Trophoblast cell (in vitro differentiated cells and primary cell): ENCODE measurements at regions not wholly inside any gene's neighbourhood (a gene's known extent, or its start where the extent isn't known, plus 50 kb on each side); places are given as distances from the start of the nearest gene placed in this dataset.

Experiments
- DNase-seq, 2 donors: peaks; one replicate each; pipeline ENCODE4 v3.0.0-alpha.2; 2016
- H2AFZ ChIP-seq: 2 replicates; pipeline ENCODE4 v1.6.1; 2013; ENCODE audit warnings: low read length, moderate library complexity, mild to moderate bottlenecking; ENCODE audit not compliant: insufficient read depth, poor library complexity
- H2AK5ac ChIP-seq: 2 replicates; pipeline ENCODE4 v1.6.1; 2013; ENCODE audit warnings: mild to moderate bottlenecking, low read length
- H2BK120ac ChIP-seq: 2 replicates; pipeline ENCODE4 v1.6.1; 2013; ENCODE audit warnings: low read length, mild to moderate bottlenecking, moderate library complexity; ENCODE audit not compliant: insufficient read depth, poor library complexity
- H2BK12ac ChIP-seq: 2 replicates; pipeline ENCODE4 v1.6.1; 2013; ENCODE audit warnings: mild to moderate bottlenecking, low read length, moderate library complexity
- H2BK5ac ChIP-seq: 2 replicates; pipeline ENCODE4 v1.6.1; 2013; ENCODE audit warnings: low read length, low read depth, moderate library complexity, mild to moderate bottlenecking; ENCODE audit not compliant: poor library complexity
- H3K14ac ChIP-seq: 2 replicates; pipeline ENCODE4 v1.6.1; 2013; ENCODE audit warnings: mild to moderate bottlenecking, low read length
- H3K18ac ChIP-seq: 2 replicates; pipeline ENCODE4 v1.6.1; 2013; ENCODE audit warnings: mild to moderate bottlenecking, low read length
- H3K23ac ChIP-seq: 2 replicates; pipeline ENCODE4 v1.6.1; 2013; ENCODE audit warnings: low read length
- H3K27ac ChIP-seq: 2 replicates; pipeline ENCODE4 v1.5.1; 2013; ENCODE audit warnings: low read depth, mild to moderate bottlenecking, inconsistent platforms, low read length, moderate library complexity
- H3K27me3 ChIP-seq: 2 replicates; pipeline ENCODE4 v1.6.1; 2013; ENCODE audit warnings: inconsistent platforms, mild to moderate bottlenecking, low read length, moderate library complexity; ENCODE audit not compliant: insufficient read depth
- H3K36me3 ChIP-seq, 2 experiments: 1 replicate in 1 of 2; 2 replicates in 1 of 2; pipeline ENCODE4 v1.6.1; 2013; ENCODE audit warnings: low read length in 2 of 2, mild to moderate bottlenecking in 2 of 2, moderate library complexity in 1 of 2; ENCODE audit not compliant: insufficient read depth in 2 of 2, control insufficient read depth in 1 of 2
- H3K4ac ChIP-seq: 2 replicates; pipeline ENCODE4 v1.6.1; 2013; ENCODE audit warnings: low read depth, mild to moderate bottlenecking, low read length, moderate library complexity
- H3K4me1 ChIP-seq, 2 experiments: 1 replicate in 1 of 2; 2 replicates in 1 of 2; pipeline ENCODE4 v1.6.1; 2013; ENCODE audit warnings: low read length in 2 of 2, mild to moderate bottlenecking in 2 of 2, moderate library complexity in 1 of 2; ENCODE audit not compliant: insufficient read depth in 2 of 2, control insufficient read depth in 1 of 2
- H3K4me2 ChIP-seq: 2 replicates; pipeline ENCODE4 v1.6.1; 2013; ENCODE audit warnings: inconsistent platforms, mild to moderate bottlenecking, low read length, moderate library complexity
- H3K4me3 ChIP-seq: 2 replicates; pipeline ENCODE4 v1.5.1; 2013; ENCODE audit warnings: mild to moderate bottlenecking, low read depth, low read length, inconsistent platforms
- H3K79me1 ChIP-seq: one replicate; pipeline ENCODE4 v1.6.1; 2013; ENCODE audit warnings: low read length
- H3K79me2 ChIP-seq: 2 replicates; pipeline ENCODE4 v1.6.1; 2013; ENCODE audit warnings: low read length, mild to moderate bottlenecking; ENCODE audit not compliant: control insufficient read depth, insufficient read depth, poor library complexity
- H3K9ac ChIP-seq: 2 replicates; pipeline ENCODE4 v1.6.1; 2013; ENCODE audit warnings: mild to moderate bottlenecking, low read length
- H3K9me3 ChIP-seq: 2 replicates; pipeline ENCODE4 v1.6.1; 2013; ENCODE audit warnings: low read depth, mild to moderate bottlenecking, control low read depth, inconsistent platforms, low read length; ENCODE audit not compliant: insufficient read depth
- H4K12ac ChIP-seq: 2 replicates; pipeline ENCODE4 v1.6.1; 2013; ENCODE audit warnings: low read depth, mild to moderate bottlenecking, low read length, moderate library complexity
- H4K8ac ChIP-seq: 2 replicates; pipeline ENCODE4 v1.6.1; 2013; ENCODE audit warnings: low read depth, mild to moderate bottlenecking, low read length, moderate library complexity
- H4K91ac ChIP-seq: one replicate; pipeline ENCODE4 v1.6.1; 2013; ENCODE audit warnings: low read depth, mild to moderate bottlenecking, low read length, moderate library complexity
- WGBS: extraction: QIAGEN DNeasy Blood & Tissue Kit; methylation state at CpG from one replicate; pipeline ENCODE4 v1.1.7; 2013; ENCODE audit warnings: missing lambda C conversion rate; ENCODE audit not compliant: insufficient read length, insufficient coverage; ENCODE audit errors: extremely low coverage; 5-methylcytosine and 5-hydroxymethylcytosine counted together

GRCh38 chr13:80504453-80504852, 163.5 kb upstream of the SPRY2 start:
- Histone ChIP-seq H3K4me1 (no peaks in the 10 kb centered on the region), H3K27me3 (no peaks in the 10 kb centered on the region), H4K91ac (no peak overlapping the region), H3K36me3 (no peaks in the 10 kb centered on the region), H2BK5ac (no peak overlapping the region), H3K9ac (no peak overlapping the region), H3K79me1 (no peaks in the 10 kb centered on the region), H3K9me3 (no peaks in the 10 kb centered on the region), H3K4me2 (no peak overlapping the region), H3K27ac (no peak overlapping the region), H2BK12ac (no peak overlapping the region), H3K4ac (no peak overlapping the region), H3K14ac (no peak overlapping the region), H3K79me2 (no peaks in the 10 kb centered on the region), H3K4me3 (no peak overlapping the region), H4K12ac (no peak overlapping the region), H3K18ac (no peak overlapping the region), H2AFZ (no peak overlapping the region), H2AK5ac (no peak overlapping the region), H4K8ac (no peak overlapping the region), H3K23ac (no peak overlapping the region), H2BK120ac (no peak overlapping the region)
- WGBS = no CpG with 5 or more reads among the region's 4 CpGs
- DNase-seq = no peak

DNA sequence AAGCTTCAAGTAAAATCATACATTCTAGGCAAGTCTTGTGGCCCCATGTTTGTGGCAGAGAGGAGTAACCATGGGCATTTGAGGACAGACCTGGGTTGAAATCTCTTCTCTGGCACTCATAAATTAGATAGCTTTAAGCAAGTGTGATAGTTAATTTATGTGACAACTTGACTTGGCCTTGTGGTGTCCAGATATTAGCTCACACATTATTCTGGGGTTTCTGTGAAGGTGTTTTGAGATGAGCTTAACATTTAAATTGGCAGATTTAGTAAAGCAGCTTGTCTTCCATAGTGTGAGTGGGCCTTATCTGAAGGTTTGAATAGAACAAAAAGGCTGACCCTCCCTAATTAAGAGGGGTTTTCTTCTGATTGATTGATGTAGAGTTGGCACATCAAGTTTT, 161.4 kb upstream of the SPRY2 start:
- no peak overlapping the region for H4K12ac ChIP-seq
- no peak overlapping the region for H3K18ac ChIP-seq
- H3K4me2 ChIP-seq = no peak overlapping the region
- H4K91ac ChIP-seq = no peak overlapping the region
- DNase-seq = no peak
- no peak overlapping the region for H3K4me3 ChIP-seq
- H2BK5ac ChIP-seq = no peak overlapping the region
- H2AK5ac ChIP-seq = no peak overlapping the region
- no peak overlapping the region for H3K4ac ChIP-seq
- H3K79me2 ChIP-seq = no peaks in the 10 kb centered on the region
- no peak overlapping the region for H4K8ac ChIP-seq
- no peak overlapping the region for H2BK12ac ChIP-seq
- no peak overlapping the region for H3K9ac ChIP-seq
- H3K36me3 ChIP-seq = no peaks in the 10 kb centered on the region
- H3K14ac ChIP-seq = no peak overlapping the region
- no peaks in the 10 kb centered on the region for H3K9me3 ChIP-seq
- H3K27me3 ChIP-seq = no peaks in the 10 kb centered on the region
- H3K4me1 ChIP-seq = no peaks in the 10 kb centered on the region
- H3K23ac ChIP-seq = no peak overlapping the region
- no peaks in the 10 kb centered on the region for H3K79me1 ChIP-seq
- no peak overlapping the region for H2BK120ac ChIP-seq
- no peak overlapping the region for H3K27ac ChIP-seq
- no peak overlapping the region for H2AFZ ChIP-seq

GRCh38 chr13:80501556-80501955, 160.6 kb upstream of the SPRY2 start:
- Histone ChIP-seq H3K79me1 (no peaks in the 10 kb centered on the region), H3K79me2 (no peaks in the 10 kb centered on the region), H3K4me2 (no peak overlapping the region), H3K4me1 (peaks cover 0 to 3% of the 10 kb centered on the region in 2 experiments), H2AFZ (no peak overlapping the region), H3K9ac (no peak overlapping the region), H3K36me3 (no peaks in the 10 kb centered on the region), H3K23ac (no peak overlapping the region), H3K27me3 (no peaks in the 10 kb centered on the region), H3K4me3 (no peak overlapping the region), H4K12ac (no peak overlapping the region), H3K18ac (no peak overlapping the region), H4K8ac (no peak overlapping the region), H2AK5ac (no peak overlapping the region), H3K9me3 (no peaks in the 10 kb centered on the region), H2BK12ac (no peak overlapping the region), H3K4ac (no peak overlapping the region), H3K14ac (no peak overlapping the region), H2BK120ac (no peak overlapping the region), H2BK5ac (no peak overlapping the region), H3K27ac (no peak overlapping the region), H4K91ac (no peak overlapping the region)
- no CpG with 5 or more reads among the region's 3 CpGs for WGBS
- DNase-seq = no peak

- no CpG with 5 or more reads among the region's 4 CpGs for WGBS
Measured at GRCh38 chr13:80499536-80500290, 158.8 kb upstream of the SPRY2 start.

More at GRCh38 chr13:80499536-80500290, 158.8 kb upstream of the SPRY2 start:
- Histone ChIP-seq H2BK5ac (no peak overlapping the region), H3K27ac (no peak overlapping the region), H3K79me2 (no peaks in the 10 kb centered on the region), H2BK120ac (no peak overlapping the region), H2BK12ac (no peak overlapping the region), H4K12ac (no peak overlapping the region), H3K4ac (no peak overlapping the region), H3K36me3 (no peaks in the 10 kb centered on the region), H3K23ac (no peak overlapping the region), H3K4me3 (no peak overlapping the region), H4K8ac (no peak overlapping the region), H2AFZ (no peak overlapping the region), H3K4me2 (no peak overlapping the region), H3K4me1 (peaks cover 0 to 3% of the 10 kb centered on the region in 2 experiments), H3K79me1 (no peaks in the 10 kb centered on the region), H3K27me3 (no peaks in the 10 kb centered on the region), H3K18ac (no peak overlapping the region), H3K9me3 (no peaks in the 10 kb centered on the region), H3K14ac (no peak overlapping the region), H2AK5ac (no peak overlapping the region), H3K9ac (no peak overlapping the region), H4K91ac (no peak overlapping the region)
- DNase-seq = no peak
